ENCODE measurements at regions not wholly inside any gene's neighbourhood (a gene's known extent, or its start where the extent isn't known, plus 50 kb on each side); places are given as distances from the start of the nearest gene placed in this dataset.
"Not testable (repeated sequence)": the region's sequence is repeated elsewhere in the genome, so short reads cannot be mapped to it uniquely, and the experiment has no call there.

- no peak for DNase-seq
These were observed 153.6 kb downstream of the MAGEB17 start for GRCh38 chrX:16320765-16321355.

- DNase-seq = no peak
These were observed 166.2 kb downstream of the MAGEB17 start for GRCh38 chrX:16333453-16333852.

- no peak for DNase-seq
These were observed 167.9 kb downstream of the MAGEB17 start for GRCh38 chrX:16335181-16335580.

GRCh38 chrX:16347968-16348670 lies 180.8 kb downstream of the MAGEB17 start:
- no peak for DNase-seq

GRCh38 chrX:16357902-16358301 lies 190.6 kb downstream of the MAGEB17 start:
- no peak for DNase-seq

GRCh38 chrX:16360056-16360455 lies 192.8 kb downstream of the MAGEB17 start:
- not testable (repeated sequence) for DNase-seq

- DNase-seq = no peak
These were observed 201.4 kb downstream of the MAGEB17 start for GRCh38 chrX:16368696-16369095.

- DNase-seq = no peak
These were observed 208.8 kb downstream of the MAGEB17 start for GRCh38 chrX:16376056-16376455.

- DNase-seq = no peak
These were observed 218.8 kb downstream of the MAGEB17 start for GRCh38 chrX:16386126-16386525.

- no peak for DNase-seq
These were observed 225.3 kb downstream of the MAGEB17 start for GRCh38 chrX:16392597-16392996.

GRCh38 chrX:16394290-16394689 lies 227.0 kb downstream of the MAGEB17 start:
- DNase-seq = no peak

GRCh38 chrX:16403808-16404207 lies 236.5 kb downstream of the MAGEB17 start:
- DNase-seq = no peak

- DNase-seq = no peak
These were observed 233.4 kb upstream of the S100G start for GRCh38 chrX:16416588-16416987.

- no peak for DNase-seq
These were observed 231.3 kb upstream of the S100G start for GRCh38 chrX:16418650-16419049.

- no peak for DNase-seq
These were observed 222.3 kb upstream of the S100G start for GRCh38 chrX:16427668-16428067.

- no peak for DNase-seq
These were observed 220.6 kb upstream of the S100G start for GRCh38 chrX:16429406-16429805.

GRCh38 chrX:16431266-16431665 lies 218.7 kb upstream of the S100G start:
- DNase-seq = no peak

- no peak for DNase-seq
These were observed 216.9 kb upstream of the S100G start for GRCh38 chrX:16433021-16433420.

GRCh38 chrX:16435399-16435986 lies 214.5 kb upstream of the S100G start:
- DNase-seq = no peak

- peak; percentile 52 for DNase-seq
These were observed 213.4 kb upstream of the S100G start for GRCh38 chrX:16436348-16437188.

GRCh38 chrX:16440446-16440845 lies 209.5 kb upstream of the S100G start:
- DNase-seq = no peak

GRCh38 chrX:16444353-16444752 lies 205.6 kb upstream of the S100G start:
- DNase-seq = no peak

- peak; percentile 20 for DNase-seq
These were observed 204.7 kb upstream of the S100G start for GRCh38 chrX:16445166-16445752.

All from activated CD4-positive, alpha-beta T cell treated with anti-CD3 and anti-CD28 coated beads, Interleukin-2, amount 50 U/mL, for 1 hour (primary cell).